SU-DHL-6 (cell line): ENCODE measurements at regions not wholly inside any gene's neighbourhood (a gene's known extent, or its start where the extent isn't known, plus 50 kb on each side); places are given as distances from the start of the nearest gene placed in this dataset.
"Not testable (repeated sequence)": the region's sequence is repeated elsewhere in the genome, so short reads cannot be mapped to it uniquely, and the experiment has no call there.

ENCODE experiments used
- H2AFZ ChIP-seq: fragments of 200-600 bp; sonication (generic); 2 replicates; pipeline ENCODE4 v1.6.1; 2014; ENCODE audit warnings: low read depth, mild to moderate bottlenecking, moderate library complexity, mixed read lengths, antibody characterized with exemption, low read length; ENCODE audit not compliant: severe bottlenecking
- H3F3A ChIP-seq: fragments of 200-600 bp; shearing (Covaris generic); 2 replicates; pipeline ENCODE4 v1.6.0; 2016; ENCODE audit warnings: antibody characterized with exemption, mild to moderate bottlenecking; ENCODE audit not compliant: insufficient read depth
- H3K27ac ChIP-seq: fragments of 200-600 bp; sonication (generic); 2 replicates; pipeline ENCODE4 v1.5.1; 2016; ENCODE audit warnings: low read depth, mild to moderate bottlenecking, low read length, moderate library complexity, mixed read lengths
- H3K27me3 ChIP-seq: fragments of 200-600 bp; sonication (generic), shearing (Covaris generic); 2 replicates; pipeline ENCODE4 v1.6.0; 2014; ENCODE audit warnings: mild to moderate bottlenecking, low read length
- H3K36me3 ChIP-seq: fragments of 200-600 bp; sonication (generic); 2 replicates; pipeline ENCODE4 v1.6.1; 2014; ENCODE audit warnings: mild to moderate bottlenecking, low read length, mixed read lengths
- H3K4me2 ChIP-seq: fragments of 300-600, 200-600 bp; shearing (Covaris generic), sonication (generic); 2 replicates; pipeline ENCODE4 v1.6.0; 2014; ENCODE audit warnings: low read length, low read depth, mild to moderate bottlenecking; ENCODE audit not compliant: poor library complexity, severe bottlenecking
- H3K4me3 ChIP-seq: fragments of 200-600 bp; sonication (generic); 2 replicates; pipeline ENCODE4 v1.5.1; 2014; ENCODE audit warnings: antibody characterized with exemption, low read length, mild to moderate bottlenecking, mixed read lengths; ENCODE audit not compliant: insufficient read depth, poor library complexity, severe bottlenecking
- H3K79me2 ChIP-seq: fragments of 200-600 bp; sonication (generic); 2 replicates; pipeline ENCODE4 v1.6.1; 2014; ENCODE audit warnings: mild to moderate bottlenecking, low read length, moderate library complexity; ENCODE audit not compliant: insufficient read depth
- H3K9ac ChIP-seq: fragments of 200-600 bp; sonication (generic); 2 replicates; pipeline ENCODE4 v1.7.0; 2014; ENCODE audit warnings: mild to moderate bottlenecking, low read length
- H3K9me2 ChIP-seq: fragments of 200-600 bp; sonication (generic); replicated peaks from 2 replicates; pipeline ENCODE4 v1.6.1; 2014; ENCODE audit warnings: low read length; ENCODE audit not compliant: insufficient read depth
- H3K9me3 ChIP-seq: fragments of 200-600 bp; sonication (generic); 2 replicates; pipeline ENCODE4 v1.6.1; 2014; ENCODE audit warnings: low read length, mixed read lengths; ENCODE audit not compliant: insufficient read depth
- H4K20me1 ChIP-seq: fragments of 200-600 bp; sonication (generic); 2 replicates; pipeline ENCODE4 v1.6.1; 2014; ENCODE audit warnings: low read depth, mild to moderate bottlenecking, antibody characterized with exemption, low read length, moderate library complexity, mixed read lengths

DNA sequence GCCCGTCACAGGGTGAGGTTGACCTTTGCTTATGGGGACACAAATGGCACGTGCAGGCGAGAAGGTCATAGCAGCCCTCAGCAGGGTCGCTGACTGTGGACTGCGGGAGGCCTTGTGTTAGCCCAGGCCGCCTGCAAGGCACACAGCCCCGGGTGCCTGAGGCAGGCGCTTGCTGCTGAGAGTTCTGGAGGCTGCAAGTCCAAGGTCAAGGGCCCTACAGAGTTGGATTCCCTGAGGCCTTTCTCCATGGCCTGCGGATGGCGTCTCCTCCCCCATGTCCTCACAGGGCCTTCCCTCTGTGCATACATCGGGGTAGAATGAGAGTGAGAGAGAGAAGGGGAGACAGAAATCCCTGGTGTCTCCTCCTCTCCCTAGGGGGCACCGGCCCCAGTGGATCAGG, 202.3 kb downstream of the BANP start:
- H3K79me2 ChIP-seq, H3F3A ChIP-seq, H2AFZ ChIP-seq, H3K4me3 ChIP-seq, H3K4me2 ChIP-seq, H3K9me3 ChIP-seq, H3K9ac ChIP-seq, H3K27ac ChIP-seq, H3K27me3 ChIP-seq, H4K20me1 ChIP-seq, H3K9me2 ChIP-seq, H3K36me3 ChIP-seq: not testable (repeated sequence)

DNA sequence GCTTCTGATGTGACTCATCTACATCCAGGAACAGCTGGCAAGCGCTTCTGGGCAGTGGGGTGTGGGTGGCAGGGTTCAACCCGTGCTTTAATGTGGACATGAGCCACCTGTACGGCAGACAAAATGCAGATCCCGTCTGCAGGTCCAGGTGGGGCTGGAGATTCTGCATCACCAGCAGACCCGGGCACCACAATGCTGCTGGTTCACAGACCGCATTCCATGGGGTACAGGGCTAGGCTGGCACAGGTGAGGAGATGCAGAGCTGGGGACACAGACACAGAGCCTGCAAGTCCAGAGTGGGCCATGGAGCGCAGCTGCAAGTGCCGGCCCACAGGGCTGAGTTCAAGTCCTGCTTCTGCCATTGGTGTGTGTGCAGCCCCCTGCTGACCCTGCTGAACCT, 203.7 kb downstream of the BANP start:
- not testable (repeated sequence) for H3K79me2 ChIP-seq, H3F3A ChIP-seq, H3K9me3 ChIP-seq, H3K27ac ChIP-seq, H3K9me2 ChIP-seq, H3K9ac ChIP-seq, H3K27me3 ChIP-seq, H3K36me3 ChIP-seq, H2AFZ ChIP-seq, H4K20me1 ChIP-seq, H3K4me2 ChIP-seq, H3K4me3 ChIP-seq

DNA sequence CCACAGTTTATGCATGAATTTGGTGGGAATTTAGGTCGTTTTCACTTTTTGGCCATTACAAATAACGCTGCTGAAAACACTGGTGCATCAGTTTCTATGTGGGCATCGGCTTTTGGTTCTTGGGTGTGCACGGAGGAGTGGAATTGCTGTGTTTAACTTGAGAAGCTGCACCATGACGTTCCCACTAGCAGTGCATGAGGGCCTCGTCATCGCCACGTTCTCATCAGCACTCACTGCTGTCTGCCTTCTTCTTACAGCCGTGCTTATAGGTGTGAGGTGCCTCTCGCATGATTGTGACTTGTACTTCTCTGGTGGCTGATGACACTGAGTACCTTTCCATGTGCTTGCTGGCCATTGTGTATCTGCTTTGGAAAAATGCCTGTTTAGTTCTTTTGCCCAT, 204.4 kb downstream of the BANP start:
- H3K4me2 ChIP-seq, H3F3A ChIP-seq, H3K9ac ChIP-seq, H3K9me3 ChIP-seq, H4K20me1 ChIP-seq, H3K27ac ChIP-seq, H3K4me3 ChIP-seq, H3K27me3 ChIP-seq, H2AFZ ChIP-seq, H3K79me2 ChIP-seq, H3K9me2 ChIP-seq, H3K36me3 ChIP-seq: not testable (repeated sequence)

DNA sequence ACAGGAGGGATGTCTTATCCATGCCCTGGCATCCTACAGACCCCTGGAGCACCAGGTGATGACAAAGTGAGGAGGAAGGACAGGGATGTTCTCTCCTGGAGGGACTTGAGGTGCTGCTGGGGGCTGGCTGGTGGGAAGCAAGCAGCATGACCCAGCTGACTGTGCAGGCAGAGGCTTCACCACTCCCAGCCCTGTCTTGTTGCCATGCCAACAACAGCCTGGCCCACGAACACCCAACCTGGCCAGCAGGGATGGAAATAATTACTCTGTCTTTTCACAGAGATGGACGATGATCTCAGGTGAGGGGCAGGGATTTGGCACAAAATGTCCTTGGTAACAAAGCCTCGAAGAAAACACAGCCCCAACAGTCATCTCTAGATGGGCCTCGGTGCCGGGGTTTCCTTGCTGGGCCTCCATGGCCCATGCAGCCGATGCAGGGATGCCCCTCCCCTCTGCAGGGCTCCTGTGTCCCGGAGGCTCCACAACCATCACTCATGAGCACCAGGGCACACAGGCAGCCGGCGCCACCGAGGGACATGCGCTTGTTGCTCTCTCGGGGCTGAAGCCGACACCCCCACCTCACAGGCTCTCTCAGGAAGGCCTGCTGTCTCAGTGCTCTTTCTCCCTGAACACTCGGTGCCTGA, 205.5 kb downstream of the BANP start:
- not testable (repeated sequence) for H3K9ac ChIP-seq, H3K36me3 ChIP-seq, H3K27ac ChIP-seq, H4K20me1 ChIP-seq, H3K4me3 ChIP-seq, H3K4me2 ChIP-seq, H2AFZ ChIP-seq, H3K79me2 ChIP-seq, H3K27me3 ChIP-seq, H3K9me2 ChIP-seq, H3F3A ChIP-seq, H3K9me3 ChIP-seq

DNA sequence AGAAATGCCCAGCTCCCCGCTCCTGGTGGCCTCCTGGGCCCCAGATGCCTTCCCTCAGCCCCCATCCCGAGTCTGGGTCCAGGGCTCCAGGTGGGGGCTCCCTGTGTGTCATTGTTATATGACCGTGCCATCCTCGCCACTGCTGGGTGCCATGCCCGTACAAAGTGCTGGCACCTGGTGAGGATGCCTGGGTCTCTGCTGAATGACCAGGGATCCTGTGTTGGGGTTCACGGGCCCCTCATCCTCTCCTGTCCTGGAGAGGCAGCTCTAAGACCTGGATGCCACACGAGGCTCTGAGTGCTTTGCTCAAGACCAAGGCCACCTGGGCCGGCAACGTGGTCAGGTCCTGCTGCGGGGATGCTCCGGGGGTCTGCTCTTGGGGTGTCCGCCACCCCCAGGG, 206.5 kb downstream of the BANP start:
- H2AFZ ChIP-seq, H3F3A ChIP-seq, H3K27ac ChIP-seq, H3K9me3 ChIP-seq, H3K79me2 ChIP-seq, H3K9me2 ChIP-seq, H4K20me1 ChIP-seq, H3K4me2 ChIP-seq, H3K9ac ChIP-seq, H3K4me3 ChIP-seq, H3K36me3 ChIP-seq, H3K27me3 ChIP-seq: not testable (repeated sequence)

DNA sequence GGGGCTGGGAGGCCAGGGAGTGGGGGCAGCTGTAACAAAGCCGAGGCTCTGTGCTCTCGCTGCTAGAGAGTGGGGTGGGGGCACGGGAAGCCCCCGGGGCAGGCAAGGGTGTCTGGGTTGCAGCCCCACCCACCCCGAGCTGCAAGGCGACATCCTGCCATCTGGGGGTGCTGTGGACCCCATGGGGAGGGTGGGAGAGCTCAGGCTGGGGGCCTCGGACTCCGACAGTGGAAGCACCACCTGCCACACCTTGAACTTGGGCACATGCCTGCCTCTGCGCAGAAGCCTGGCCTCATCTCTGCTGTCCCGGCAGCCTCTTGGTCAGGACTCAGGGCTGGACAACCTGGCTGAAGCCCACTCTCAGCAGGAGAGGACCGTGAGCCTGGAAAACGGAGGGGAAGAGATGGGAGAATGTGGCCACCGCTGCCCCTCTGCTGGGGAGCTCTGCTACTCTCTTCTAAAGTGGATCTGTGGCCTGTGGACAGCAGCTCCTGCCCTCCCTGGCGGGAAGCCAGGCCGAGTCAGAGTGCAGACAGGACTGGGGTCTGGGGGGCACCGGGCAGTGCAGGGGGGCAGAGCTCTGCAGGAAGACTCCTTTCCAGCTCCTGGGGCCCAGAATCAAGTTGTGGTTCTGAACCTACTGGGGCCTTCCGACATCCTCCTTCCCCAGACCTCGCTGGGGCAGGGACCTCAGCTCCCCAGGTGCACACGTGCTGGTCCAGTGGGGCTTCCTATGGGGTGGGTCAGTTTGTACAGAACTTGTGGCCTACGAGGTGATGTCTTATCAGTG, 207.2 kb downstream of the BANP start:
- not testable (repeated sequence) for H3K27me3 ChIP-seq, H3F3A ChIP-seq, H3K9ac ChIP-seq, H3K4me3 ChIP-seq, H3K27ac ChIP-seq, H3K36me3 ChIP-seq, H3K9me2 ChIP-seq, H3K9me3 ChIP-seq, H3K4me2 ChIP-seq, H3K79me2 ChIP-seq, H2AFZ ChIP-seq, H4K20me1 ChIP-seq

DNA sequence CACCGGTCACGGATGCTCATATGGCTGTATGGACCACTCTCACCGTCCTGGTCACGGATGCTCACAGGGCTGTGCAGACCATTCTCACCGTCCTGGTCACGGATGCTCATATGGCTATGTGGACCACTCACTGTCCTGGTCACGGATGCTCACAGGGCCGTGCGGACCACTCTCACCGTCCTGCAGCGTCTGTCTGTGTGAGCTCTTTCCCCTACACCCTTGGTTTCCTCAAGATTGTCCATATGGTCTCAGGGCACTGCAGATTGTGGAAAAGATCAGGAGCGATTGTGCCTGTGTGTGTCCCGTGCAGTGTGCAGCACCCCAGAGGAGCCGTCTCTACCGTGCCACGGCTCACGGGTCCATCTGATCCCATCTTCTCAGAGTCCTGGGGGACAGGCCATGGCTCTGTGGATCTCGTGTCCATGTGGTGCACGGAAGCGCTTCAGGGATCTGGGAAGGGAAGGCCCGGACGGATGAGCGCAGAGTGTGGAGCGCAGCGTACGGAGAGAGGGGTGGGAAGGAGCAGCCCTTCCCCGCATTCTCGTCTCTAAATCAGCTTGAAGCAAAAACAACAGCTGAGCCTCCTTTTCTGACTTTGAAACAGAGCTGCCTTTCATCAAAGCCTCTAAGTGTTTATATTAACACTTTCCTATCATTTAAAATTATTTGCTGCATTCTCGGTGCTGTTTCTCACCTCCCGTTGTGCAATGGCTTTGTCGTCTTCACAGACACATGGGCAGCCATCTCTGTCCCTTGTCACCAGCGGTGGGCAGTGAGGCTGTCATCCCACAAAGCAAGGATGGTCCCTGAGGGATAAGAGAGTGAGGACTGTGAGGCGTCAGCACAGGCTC, 208.0 kb downstream of the BANP start:
- not testable (repeated sequence) for H4K20me1 ChIP-seq, H3K4me2 ChIP-seq, H3K4me3 ChIP-seq, H3K27me3 ChIP-seq, H3K9me2 ChIP-seq, H3F3A ChIP-seq, H3K36me3 ChIP-seq, H3K27ac ChIP-seq, H3K9me3 ChIP-seq, H3K79me2 ChIP-seq, H2AFZ ChIP-seq, H3K9ac ChIP-seq

DNA sequence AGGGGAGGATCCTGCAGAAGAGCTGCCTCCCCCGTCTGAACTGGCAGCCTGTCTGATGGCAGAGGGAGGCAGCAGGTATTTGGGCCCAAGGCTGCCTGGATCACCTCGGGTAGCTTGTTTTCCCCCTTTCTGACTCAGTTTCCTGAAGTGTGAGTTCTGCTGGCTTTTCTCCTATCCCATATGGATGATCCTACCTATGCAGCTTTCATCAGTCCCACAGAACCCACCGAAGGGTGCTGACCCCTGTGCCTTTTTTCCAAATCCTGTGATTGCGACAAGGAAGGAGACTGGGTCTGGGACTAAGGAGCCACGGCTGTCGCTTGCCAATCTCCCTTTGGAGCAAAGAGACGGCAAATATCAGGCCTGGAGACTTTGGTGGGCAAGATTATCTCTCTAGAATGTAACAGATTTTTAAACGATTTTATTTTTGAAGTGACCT, 208.7 kb downstream of the BANP start:
- not testable (repeated sequence) for H3K9ac ChIP-seq, H3K9me3 ChIP-seq, H3K27me3 ChIP-seq, H2AFZ ChIP-seq, H3K79me2 ChIP-seq, H3K9me2 ChIP-seq, H3K4me2 ChIP-seq, H3K4me3 ChIP-seq, H3K27ac ChIP-seq, H3K36me3 ChIP-seq, H3F3A ChIP-seq, H4K20me1 ChIP-seq
